ENCODE measurements at regions not wholly inside any gene's neighbourhood (a gene's known extent, or its start where the extent isn't known, plus 50 kb on each side); places are given as distances from the start of the nearest gene placed in this dataset.
"Not testable (repeated sequence)": the region's sequence is repeated elsewhere in the genome, so short reads cannot be mapped to it uniquely, and the experiment has no call there.

DNA sequence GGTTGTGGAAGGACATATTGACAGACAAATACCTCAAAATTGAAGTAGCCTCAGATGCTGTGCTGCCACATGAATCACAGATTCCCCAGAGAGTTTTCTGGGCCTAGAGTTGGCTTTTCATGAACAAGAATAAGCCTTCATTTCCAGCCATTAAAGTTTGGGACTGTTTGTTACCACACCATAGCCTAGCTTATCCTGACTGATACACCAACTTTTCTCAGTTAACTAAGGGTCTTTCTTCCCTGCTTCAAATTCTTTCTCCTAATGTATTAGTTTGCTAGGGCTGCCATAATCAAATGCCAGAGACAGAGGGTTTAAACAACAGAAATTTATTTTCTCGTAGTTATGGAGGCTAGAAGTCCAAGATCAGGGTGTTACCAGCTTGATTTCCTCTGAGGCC, 237.4 kb upstream of the ZFP64 start:
- in situ Hi-C loops (cut with HindIII; ENCODE audit: low sequenced_read_pairs): no loop called here
- no peak for DNase-seq (ENCODE audit: low read depth, low spot score)
- H3K4me3 ChIP-seq (ENCODE audit: low read depth, low read length): no peak overlapping the region
- TF ChIP-seq, protein P1, sequence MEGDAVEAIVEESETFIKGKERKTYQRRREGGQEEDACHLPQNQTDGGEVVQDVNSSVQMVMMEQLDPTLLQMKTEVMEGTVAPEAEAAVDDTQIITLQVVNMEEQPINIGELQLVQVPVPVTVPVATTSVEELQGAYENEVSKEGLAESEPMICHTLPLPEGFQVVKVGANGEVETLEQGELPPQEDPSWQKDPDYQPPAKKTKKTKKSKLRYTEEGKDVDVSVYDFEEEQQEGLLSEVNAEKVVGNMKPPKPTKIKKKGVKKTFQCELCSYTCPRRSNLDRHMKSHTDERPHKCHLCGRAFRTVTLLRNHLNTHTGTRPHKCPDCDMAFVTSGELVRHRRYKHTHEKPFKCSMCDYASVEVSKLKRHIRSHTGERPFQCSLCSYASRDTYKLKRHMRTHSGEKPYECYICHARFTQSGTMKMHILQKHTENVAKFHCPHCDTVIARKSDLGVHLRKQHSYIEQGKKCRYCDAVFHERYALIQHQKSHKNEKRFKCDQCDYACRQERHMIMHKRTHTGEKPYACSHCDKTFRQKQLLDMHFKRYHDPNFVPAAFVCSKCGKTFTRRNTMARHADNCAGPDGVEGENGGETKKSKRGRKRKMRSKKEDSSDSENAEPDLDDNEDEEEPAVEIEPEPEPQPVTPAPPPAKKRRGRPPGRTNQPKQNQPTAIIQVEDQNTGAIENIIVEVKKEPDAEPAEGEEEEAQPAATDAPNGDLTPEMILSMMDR (IDR thresholded peaks at IDR 0.05; ENCODE audit: low read depth, low read length): no peak

- in situ Hi-C loops (cut with HindIII; ENCODE audit: low sequenced_read_pairs): no loop called here
- no peak for DNase-seq (ENCODE audit: low read depth, low spot score)
- H3K4me3 ChIP-seq (ENCODE audit: low read depth, low read length): no peak overlapping the region
- TF ChIP-seq, protein P1 (IDR thresholded peaks at IDR 0.05; ENCODE audit: low read depth, low read length): no peak
These were observed 236.4 kb upstream of the ZFP64 start for GRCh38 chr20:52427960-52428359.

- in situ Hi-C loops (cut with HindIII; ENCODE audit: low sequenced_read_pairs): no loop called here
- H3K4me3 ChIP-seq (ENCODE audit: low read depth, low read length): no peak overlapping the region
- TF ChIP-seq, protein P1 (IDR thresholded peaks at IDR 0.05; ENCODE audit: low read depth, low read length): no peak
- DNase-seq (ENCODE audit: low read depth, low spot score): no peak
These were observed 235.3 kb upstream of the ZFP64 start for GRCh38 chr20:52426856-52427255.

DNA sequence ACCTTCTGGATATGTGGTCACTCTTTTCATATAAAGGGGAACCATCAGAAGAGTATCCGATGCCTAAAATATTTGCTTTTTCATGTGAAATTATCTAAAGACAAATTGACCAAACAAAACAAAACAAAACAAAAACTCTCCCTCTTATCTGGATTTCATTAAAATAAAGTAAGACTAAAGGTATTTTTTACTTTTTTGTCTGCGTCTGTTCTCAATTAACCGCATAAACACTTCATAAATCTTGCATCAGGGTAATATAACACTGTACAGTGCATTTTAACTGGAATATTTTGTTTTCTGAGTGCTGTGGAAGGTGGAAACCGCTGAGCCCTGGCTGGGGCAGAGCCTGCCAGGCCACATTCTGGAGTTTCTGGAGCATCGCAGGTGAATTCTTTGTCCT, 234.1 kb upstream of the ZFP64 start:
- H3K4me3 ChIP-seq (ENCODE audit: low read depth, low read length): no peak overlapping the region
- DNase-seq (ENCODE audit: low read depth, low spot score): no peak
- TF ChIP-seq, protein P1 (IDR thresholded peaks at IDR 0.05; ENCODE audit: low read depth, low read length): no peak
- in situ Hi-C loops (cut with HindIII; ENCODE audit: low sequenced_read_pairs): no loop called here

DNA sequence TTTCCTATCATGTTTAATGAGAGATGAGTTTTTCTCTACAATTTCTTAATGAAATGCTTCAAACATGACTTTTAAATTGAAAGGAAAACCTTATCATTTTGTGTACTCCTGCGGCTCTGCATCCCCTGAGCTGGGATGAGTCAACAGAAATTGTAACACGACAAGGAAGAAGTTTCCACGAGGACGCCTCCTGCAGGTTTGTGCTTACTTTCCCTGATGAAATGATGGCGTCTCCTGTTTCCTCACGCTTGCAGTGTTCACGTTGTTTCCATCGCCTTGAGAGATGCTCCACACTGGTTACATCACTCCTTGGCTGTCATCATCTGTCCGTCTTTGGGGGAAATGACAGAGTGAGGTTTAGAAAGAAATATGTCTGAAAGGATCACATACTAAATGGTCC, 233.7 kb upstream of the ZFP64 start:
- no peak for DNase-seq (ENCODE audit: low read depth, low spot score)
- in situ Hi-C loops (cut with HindIII; ENCODE audit: low sequenced_read_pairs): no loop called here
- H3K4me3 ChIP-seq (ENCODE audit: low read depth, low read length): no peak overlapping the region
- TF ChIP-seq, protein P1 (IDR thresholded peaks at IDR 0.05; ENCODE audit: low read depth, low read length): no peak

- H3K4me3 ChIP-seq (ENCODE audit: low read depth, low read length); DNase-seq (ENCODE audit: low read depth, low spot score); in situ Hi-C loops (cut with HindIII; ENCODE audit: low sequenced_read_pairs): not testable (repeated sequence)
These were observed 232.9 kb upstream of the ZFP64 start for GRCh38 chr20:52424357-52424942.

GRCh38 chr20:52423536-52424140, 232.1 kb upstream of the ZFP64 start:
- DNase-seq (ENCODE audit: low read depth, low spot score); H3K4me3 ChIP-seq (ENCODE audit: low read depth, low read length); in situ Hi-C loops (cut with HindIII; ENCODE audit: low sequenced_read_pairs): not testable (repeated sequence)

Data from astrocyte of the spinal cord (primary cell).